SK-N-SH (cell line): ENCODE measurements at regions not wholly inside any gene's neighbourhood (a gene's known extent, or its start where the extent isn't known, plus 50 kb on each side); places are given as distances from the start of the nearest gene placed in this dataset.

Experiments
- CTCF ChIA-PET: fragments of 300-600, 350-600 bp; formaldehyde crosslinking; extraction: SDS; loops from one replicate; lab custom pipeline; 2021; lab: Yijun Ruan, JAX
- POLR2A ChIA-PET: fragments of 350-600 bp; sonication (Branson Sonifier 250); formaldehyde crosslinking; extraction: SDS; loops from one replicate; lab custom pipeline; 2020; ENCODE audit warnings: antibody characterized with exemption, inconsistent platforms; lab: Yijun Ruan, JAX
- DNase-seq: peaks from one replicate; pipeline ENCODE4 v3.0.0; 2012
- H2AFZ ChIP-seq: fragments of 200-600 bp; sonication (generic); 2 replicates; pipeline ENCODE4 v1.8.1; 2016; ENCODE audit warnings: antibody characterized with exemption, mild to moderate bottlenecking, low read depth
- H3F3A ChIP-seq: fragments of 200-600 bp; sonication (generic); replicated peaks from 2 replicates; pipeline ENCODE3; 2016; ENCODE audit warnings: antibody characterized with exemption, mild to moderate bottlenecking; ENCODE audit not compliant: insufficient read depth
- H3K27ac ChIP-seq, 2 experiments: fragments of 200-500 bp in 1 of 2; fragments of 200-600 bp in 1 of 2; sonication (Bioruptor generic) in 1 of 2; sonication (generic), shearing (Covaris generic) in 1 of 2; 2 replicates each; pipeline versions ENCODE4 v1.5.1 to v1.6.1; 2014 to 2016; ENCODE audit warnings: low read depth in 2 of 2, inconsistent platforms in 1 of 2, low read length in 1 of 2, mild to moderate bottlenecking in 1 of 2, mixed read lengths in 1 of 2
- H3K27me3 ChIP-seq: fragments of 200-600 bp; sonication (generic), shearing (Covaris generic); 2 replicates; pipeline ENCODE4 v1.6.1; 2016; ENCODE audit warnings: mixed run types; ENCODE audit not compliant: insufficient read depth
- H3K36me3 ChIP-seq, 2 experiments: fragments of 200-500 bp in 1 of 2; fragments of 200-600 bp in 1 of 2; sonication (Bioruptor generic) in 1 of 2; sonication (generic) in 1 of 2; replicated peaks in 1 of 2; 2 replicates each; pipeline versions ENCODE3 to v1.5.1; 2014 to 2016; ENCODE audit warnings: low read length in 1 of 2, mild to moderate bottlenecking in 1 of 2; ENCODE audit not compliant: insufficient read depth in 2 of 2, control insufficient read depth in 1 of 2
- H3K4me1 ChIP-seq, 2 experiments: fragments of 200-500 bp in 1 of 2; fragments of 200-600 bp in 1 of 2; sonication (Bioruptor generic) in 1 of 2; sonication (generic), shearing (Covaris generic) in 1 of 2; 2 replicates each; pipeline versions ENCODE4 v1.5.1 to v1.6.1; 2014 to 2016; ENCODE audit warnings: low read depth in 1 of 2, low read length in 1 of 2, mixed run types in 1 of 2; ENCODE audit not compliant: insufficient read depth in 2 of 2, control insufficient read depth in 1 of 2
- H3K4me2 ChIP-seq: fragments of 200-600 bp; sonication (generic), shearing (Covaris generic); 2 replicates; pipeline ENCODE4 v1.6.1; 2017; ENCODE audit warnings: mixed run types
- H3K4me3 ChIP-seq, 2 experiments: fragments of 200-500 bp in 1 of 2; fragments of 200-600 bp in 1 of 2; sonication (Bioruptor generic) in 1 of 2; sonication (generic), shearing (Covaris generic) in 1 of 2; 2 replicates each; pipeline versions ENCODE4 v1.5.1 to v1.8.1; 2014 to 2016; ENCODE audit warnings: low read depth in 2 of 2, inconsistent platforms in 1 of 2, low read length in 1 of 2, mild to moderate bottlenecking in 1 of 2, mixed read lengths in 1 of 2, moderate library complexity in 1 of 2
- H3K79me2 ChIP-seq: fragments of 200-600 bp; sonication (generic); 2 replicates; pipeline ENCODE4 v1.8.1; 2017; ENCODE audit warnings: mild to moderate bottlenecking; ENCODE audit not compliant: insufficient read depth
- H3K9ac ChIP-seq: fragments of 200-600 bp; sonication (generic); 2 replicates; pipeline ENCODE4 v1.6.1; 2017; ENCODE audit warnings: mixed run types
- H3K9me2 ChIP-seq: fragments of 200-600 bp; sonication (generic); 2 replicates; pipeline ENCODE4 v1.6.1; 2017; ENCODE audit warnings: mixed run types
- H3K9me3 ChIP-seq: fragments of 200-600 bp; sonication (generic); 2 replicates; pipeline ENCODE4 v1.6.1; 2017; ENCODE audit warnings: mixed run types, mild to moderate bottlenecking, moderate library complexity
- H4K20me1 ChIP-seq: fragments of 200-600 bp; sonication (generic); 2 replicates; pipeline ENCODE4 v1.6.1; 2017; ENCODE audit warnings: mild to moderate bottlenecking, mixed run types; ENCODE audit not compliant: insufficient read depth
- EZH2phosphoT487 ChIP-seq: fragments of 200-600 bp; sonication (generic); IDR thresholded peaks from 2 replicates; pipeline ENCODE4 v1.6.1; 2017; ENCODE audit warnings: low read depth, mixed run types, mild to moderate bottlenecking, antibody characterized with exemption, moderate library complexity, borderline replicate concordance
- FOSL2 ChIP-seq: IDR thresholded peaks from 2 replicates; pipeline ENCODE4 v1.4.0; 2012; ENCODE audit warnings: low read depth, mild to moderate bottlenecking, moderate library complexity, borderline replicate concordance
- FOXM1 ChIP-seq: IDR thresholded peaks from 2 replicates; pipeline ENCODE4 v1.4.0; 2012; ENCODE audit warnings: low read depth, mild to moderate bottlenecking
- GATA2 ChIP-seq: sonication (generic); formaldehyde crosslinking; IDR thresholded peaks from 2 replicates; pipeline ENCODE4 v1.5.0; 2020; ENCODE audit warnings: mild to moderate bottlenecking, missing genetic modification reagents
- JUND ChIP-seq: IDR thresholded peaks from 2 replicates; pipeline ENCODE4 v1.4.0; 2012
- MXI1 ChIP-seq: IDR thresholded peaks from 2 replicates; pipeline ENCODE4 v1.6.1; 2012; ENCODE audit warnings: mild to moderate bottlenecking, low read depth, low read length, improper control_type of control experiment
- RAD21 ChIP-seq: IDR thresholded peaks from 2 replicates; pipeline ENCODE4 v1.6.1; 2012; ENCODE audit warnings: mild to moderate bottlenecking, low read length
- RXRA ChIP-seq: IDR thresholded peaks from 2 replicates; pipeline ENCODE4 v1.4.0; 2012; ENCODE audit warnings: low read depth, mild to moderate bottlenecking, borderline replicate concordance
- WGBS: methylation state at CpG from one replicate; pipeline ENCODE4 v1.1.6; 2017; ENCODE audit warnings: low lambda C conversion rate; 5-methylcytosine and 5-hydroxymethylcytosine counted together
- TF ChIP-seq, protein P1 (sequence below): IDR thresholded peaks from 2 replicates; pipeline ENCODE4 v1.6.1; 2012; ENCODE audit warnings: mild to moderate bottlenecking, low read depth, low read length, moderate library complexity
- TF ChIP-seq, protein P2 (sequence below): IDR thresholded peaks from 2 replicates; pipeline ENCODE4 v1.4.0; 2012; ENCODE audit warnings: low read depth, borderline replicate concordance
- TF ChIP-seq, protein P3 (sequence below): IDR thresholded peaks from 2 replicates; pipeline ENCODE4 v1.4.0; 2012; ENCODE audit warnings: low read depth
- TF ChIP-seq, protein P4 (sequence below): fragments of 200-600 bp; sonication (generic); IDR thresholded peaks from 2 replicates; pipeline ENCODE4 v1.6.1; 2017; ENCODE audit warnings: antibody characterized with exemption, mild to moderate bottlenecking, moderate library complexity

DNA sequence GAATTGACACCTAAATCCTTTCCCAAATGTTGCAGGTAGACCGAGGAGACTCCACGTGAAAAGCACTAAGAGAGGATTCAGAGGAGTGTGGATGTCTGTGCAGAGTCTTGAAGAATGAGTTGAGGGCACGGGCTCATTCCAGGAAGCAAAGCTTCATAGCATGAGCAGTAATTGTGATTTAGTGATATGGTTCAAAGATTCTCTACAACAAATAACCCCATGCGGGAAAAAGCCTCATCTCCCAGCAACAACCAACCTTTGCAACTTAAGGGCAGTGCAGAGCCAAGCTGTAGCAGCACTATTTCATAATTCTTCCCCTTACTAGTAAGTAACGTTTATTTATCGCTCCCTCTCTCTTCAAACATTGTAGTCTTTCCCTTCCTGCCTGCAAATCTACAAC, 87.5 kb upstream of the CLMP start (continued):
- TF ChIP-seq, protein P1, sequence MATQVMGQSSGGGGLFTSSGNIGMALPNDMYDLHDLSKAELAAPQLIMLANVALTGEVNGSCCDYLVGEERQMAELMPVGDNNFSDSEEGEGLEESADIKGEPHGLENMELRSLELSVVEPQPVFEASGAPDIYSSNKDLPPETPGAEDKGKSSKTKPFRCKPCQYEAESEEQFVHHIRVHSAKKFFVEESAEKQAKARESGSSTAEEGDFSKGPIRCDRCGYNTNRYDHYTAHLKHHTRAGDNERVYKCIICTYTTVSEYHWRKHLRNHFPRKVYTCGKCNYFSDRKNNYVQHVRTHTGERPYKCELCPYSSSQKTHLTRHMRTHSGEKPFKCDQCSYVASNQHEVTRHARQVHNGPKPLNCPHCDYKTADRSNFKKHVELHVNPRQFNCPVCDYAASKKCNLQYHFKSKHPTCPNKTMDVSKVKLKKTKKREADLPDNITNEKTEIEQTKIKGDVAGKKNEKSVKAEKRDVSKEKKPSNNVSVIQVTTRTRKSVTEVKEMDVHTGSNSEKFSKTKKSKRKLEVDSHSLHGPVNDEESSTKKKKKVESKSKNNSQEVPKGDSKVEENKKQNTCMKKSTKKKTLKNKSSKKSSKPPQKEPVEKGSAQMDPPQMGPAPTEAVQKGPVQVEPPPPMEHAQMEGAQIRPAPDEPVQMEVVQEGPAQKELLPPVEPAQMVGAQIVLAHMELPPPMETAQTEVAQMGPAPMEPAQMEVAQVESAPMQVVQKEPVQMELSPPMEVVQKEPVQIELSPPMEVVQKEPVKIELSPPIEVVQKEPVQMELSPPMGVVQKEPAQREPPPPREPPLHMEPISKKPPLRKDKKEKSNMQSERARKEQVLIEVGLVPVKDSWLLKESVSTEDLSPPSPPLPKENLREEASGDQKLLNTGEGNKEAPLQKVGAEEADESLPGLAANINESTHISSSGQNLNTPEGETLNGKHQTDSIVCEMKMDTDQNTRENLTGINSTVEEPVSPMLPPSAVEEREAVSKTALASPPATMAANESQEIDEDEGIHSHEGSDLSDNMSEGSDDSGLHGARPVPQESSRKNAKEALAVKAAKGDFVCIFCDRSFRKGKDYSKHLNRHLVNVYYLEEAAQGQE = no peak
- TF ChIP-seq, protein P2, sequence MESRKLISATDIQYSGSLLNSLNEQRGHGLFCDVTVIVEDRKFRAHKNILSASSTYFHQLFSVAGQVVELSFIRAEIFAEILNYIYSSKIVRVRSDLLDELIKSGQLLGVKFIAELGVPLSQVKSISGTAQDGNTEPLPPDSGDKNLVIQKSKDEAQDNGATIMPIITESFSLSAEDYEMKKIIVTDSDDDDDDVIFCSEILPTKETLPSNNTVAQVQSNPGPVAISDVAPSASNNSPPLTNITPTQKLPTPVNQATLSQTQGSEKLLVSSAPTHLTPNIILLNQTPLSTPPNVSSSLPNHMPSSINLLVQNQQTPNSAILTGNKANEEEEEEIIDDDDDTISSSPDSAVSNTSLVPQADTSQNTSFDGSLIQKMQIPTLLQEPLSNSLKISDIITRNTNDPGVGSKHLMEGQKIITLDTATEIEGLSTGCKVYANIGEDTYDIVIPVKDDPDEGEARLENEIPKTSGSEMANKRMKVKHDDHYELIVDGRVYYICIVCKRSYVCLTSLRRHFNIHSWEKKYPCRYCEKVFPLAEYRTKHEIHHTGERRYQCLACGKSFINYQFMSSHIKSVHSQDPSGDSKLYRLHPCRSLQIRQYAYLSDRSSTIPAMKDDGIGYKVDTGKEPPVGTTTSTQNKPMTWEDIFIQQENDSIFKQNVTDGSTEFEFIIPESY = no peak
- no peak for TF ChIP-seq MXI1
- TF ChIP-seq, protein P3, sequence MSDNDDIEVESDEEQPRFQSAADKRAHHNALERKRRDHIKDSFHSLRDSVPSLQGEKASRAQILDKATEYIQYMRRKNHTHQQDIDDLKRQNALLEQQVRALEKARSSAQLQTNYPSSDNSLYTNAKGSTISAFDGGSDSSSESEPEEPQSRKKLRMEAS = no peak
- TF ChIP-seq RXRA = no peak
- no peak for TF ChIP-seq EZH2phosphoT487

DNA sequence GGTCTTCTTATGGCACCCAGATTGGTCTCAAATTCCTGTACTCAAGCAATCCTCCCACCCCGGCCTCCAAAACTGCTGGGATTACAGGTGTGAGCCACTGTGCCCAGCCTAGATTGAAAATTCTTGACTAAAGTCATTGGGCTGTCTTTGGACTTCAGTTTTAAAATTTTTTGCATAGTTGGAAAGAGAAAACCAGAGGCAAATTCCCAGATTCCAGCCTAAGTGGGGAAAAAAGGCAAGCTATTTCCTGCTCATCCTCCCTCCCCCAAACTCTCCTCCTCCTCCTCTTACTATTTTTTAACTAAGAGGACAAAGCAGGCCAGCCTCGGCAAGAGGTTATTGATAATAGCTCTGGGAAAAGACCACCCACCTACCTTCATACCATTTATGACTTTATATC, 78.6 kb upstream of the CLMP start:
- Histone ChIP-seq H3K27me3 (no peaks in the 10 kb centered on the region), H3K4me3 (no peak overlapping the region), H3K4me1 (no peaks in the 10 kb centered on the region), H3K27ac (no peak overlapping the region), H3K9me3 (no peaks in the 10 kb centered on the region), H3K9ac (no peak overlapping the region), H3K79me2 (no peaks in the 10 kb centered on the region)
- TF ChIP-seq FOXM1 (no peak), JUND (no peak), RAD21 (no peak), FOSL2 (no peak), GATA2 (no peak), EZH2phosphoT487 (no peak)
- TF ChIP-seq, protein P4, sequence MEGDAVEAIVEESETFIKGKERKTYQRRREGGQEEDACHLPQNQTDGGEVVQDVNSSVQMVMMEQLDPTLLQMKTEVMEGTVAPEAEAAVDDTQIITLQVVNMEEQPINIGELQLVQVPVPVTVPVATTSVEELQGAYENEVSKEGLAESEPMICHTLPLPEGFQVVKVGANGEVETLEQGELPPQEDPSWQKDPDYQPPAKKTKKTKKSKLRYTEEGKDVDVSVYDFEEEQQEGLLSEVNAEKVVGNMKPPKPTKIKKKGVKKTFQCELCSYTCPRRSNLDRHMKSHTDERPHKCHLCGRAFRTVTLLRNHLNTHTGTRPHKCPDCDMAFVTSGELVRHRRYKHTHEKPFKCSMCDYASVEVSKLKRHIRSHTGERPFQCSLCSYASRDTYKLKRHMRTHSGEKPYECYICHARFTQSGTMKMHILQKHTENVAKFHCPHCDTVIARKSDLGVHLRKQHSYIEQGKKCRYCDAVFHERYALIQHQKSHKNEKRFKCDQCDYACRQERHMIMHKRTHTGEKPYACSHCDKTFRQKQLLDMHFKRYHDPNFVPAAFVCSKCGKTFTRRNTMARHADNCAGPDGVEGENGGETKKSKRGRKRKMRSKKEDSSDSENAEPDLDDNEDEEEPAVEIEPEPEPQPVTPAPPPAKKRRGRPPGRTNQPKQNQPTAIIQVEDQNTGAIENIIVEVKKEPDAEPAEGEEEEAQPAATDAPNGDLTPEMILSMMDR = no peak
- TF ChIP-seq, all 33 proteins: peak for 0
- H4K20me1 ChIP-seq = no peaks in the 10 kb centered on the region
- H3K4me2 ChIP-seq = no peak overlapping the region
- H3K9me2 ChIP-seq = no peaks in the 10 kb centered on the region
- no peak overlapping the region for H2AFZ ChIP-seq
- no peaks in the 10 kb centered on the region for H3K36me3 ChIP-seq
- POLR2A ChIA-PET = no interaction called here
- CTCF ChIA-PET = interaction anchor here (1.4 to 3.2 kb wide), 2 partner anchors 12 to 26 kb away, joined by 3 to 32 read pairs; no protein-coding TSS in a partner anchor
- WGBS = 69% methylated on average over 2 of the region's 2 CpGs
- DNase-seq = no peak
- H3F3A ChIP-seq = no peaks in the 10 kb centered on the region
